ENCODE measurements at regions not wholly inside any gene's neighbourhood (a gene's known extent, or its start where the extent isn't known, plus 50 kb on each side); places are given as distances from the start of the nearest gene placed in this dataset.

- H3K4me3 ChIP-seq (ENCODE audit: low read depth in 1 of 3, low read length in 3 of 3): no peak overlapping the region
- H3K27me3 ChIP-seq (ENCODE audit: control insufficient read depth in 4 of 4, insufficient read depth in 4 of 4, low read length in 3 of 4): no peaks in the 10 kb centered on the region
- H3K36me3 ChIP-seq (ENCODE audit: control insufficient read depth in 4 of 4, insufficient read depth in 3 of 4, low read depth in 1 of 4, low read length in 3 of 4): no peaks in the 10 kb centered on the region
- no peak overlapping the region for H3K27ac ChIP-seq (ENCODE audit: low read depth in 1 of 2, low read length in 2 of 2)
- no peaks in the 10 kb centered on the region for H3K4me1 ChIP-seq (ENCODE audit: control insufficient read depth in 4 of 4, insufficient read depth in 4 of 4, low read length in 3 of 4)
- no peak for DNase-seq (ENCODE audit: low spot score)
- H3K9ac ChIP-seq (ENCODE audit: low read depth in 1 of 2, low read length in 2 of 2): no peak overlapping the region
- H3K9me3 ChIP-seq (ENCODE audit: control insufficient read depth in 4 of 4, low read length in 3 of 4): peaks cover 0 to 3% (median 1%) of the 10 kb centered on the region in 4 donors
- TF ChIP-seq RAD21 (IDR thresholded peaks at IDR 0.05) (no peak), SP1 (IDR thresholded peaks at IDR 0.05) (no peak), YY1 (IDR thresholded peaks at IDR 0.05) (no peak), MAX (IDR thresholded peaks at IDR 0.05) (no peak), HNF4A (conservative IDR thresholded peaks at IDR 0.05) (no peak), GABPA (IDR thresholded peaks at IDR 0.05 in 1 of 2, conservative IDR thresholded peaks at IDR 0.05 in 1 of 2) (no peak), NR2F2 (IDR thresholded peaks at IDR 0.05) (no peak)
- TF ChIP-seq, protein P1, sequence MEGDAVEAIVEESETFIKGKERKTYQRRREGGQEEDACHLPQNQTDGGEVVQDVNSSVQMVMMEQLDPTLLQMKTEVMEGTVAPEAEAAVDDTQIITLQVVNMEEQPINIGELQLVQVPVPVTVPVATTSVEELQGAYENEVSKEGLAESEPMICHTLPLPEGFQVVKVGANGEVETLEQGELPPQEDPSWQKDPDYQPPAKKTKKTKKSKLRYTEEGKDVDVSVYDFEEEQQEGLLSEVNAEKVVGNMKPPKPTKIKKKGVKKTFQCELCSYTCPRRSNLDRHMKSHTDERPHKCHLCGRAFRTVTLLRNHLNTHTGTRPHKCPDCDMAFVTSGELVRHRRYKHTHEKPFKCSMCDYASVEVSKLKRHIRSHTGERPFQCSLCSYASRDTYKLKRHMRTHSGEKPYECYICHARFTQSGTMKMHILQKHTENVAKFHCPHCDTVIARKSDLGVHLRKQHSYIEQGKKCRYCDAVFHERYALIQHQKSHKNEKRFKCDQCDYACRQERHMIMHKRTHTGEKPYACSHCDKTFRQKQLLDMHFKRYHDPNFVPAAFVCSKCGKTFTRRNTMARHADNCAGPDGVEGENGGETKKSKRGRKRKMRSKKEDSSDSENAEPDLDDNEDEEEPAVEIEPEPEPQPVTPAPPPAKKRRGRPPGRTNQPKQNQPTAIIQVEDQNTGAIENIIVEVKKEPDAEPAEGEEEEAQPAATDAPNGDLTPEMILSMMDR (IDR thresholded peaks at IDR 0.05; ENCODE audit: low read depth, low read length, missing input control): no peak
Observed at GRCh38 chr4:132955146-132955545, 193.9 kb upstream of the PCDH10 start.

GRCh38 chr4:132956962-132957361 lies 192.1 kb upstream of the PCDH10 start:
- H3K4me3 ChIP-seq (ENCODE audit: low read depth in 1 of 3, low read length in 3 of 3): no peak overlapping the region
- no peak overlapping the region for H3K27ac ChIP-seq (ENCODE audit: low read depth in 1 of 2, low read length in 2 of 2)
- no peaks in the 10 kb centered on the region for H3K36me3 ChIP-seq (ENCODE audit: control insufficient read depth in 4 of 4, insufficient read depth in 3 of 4, low read depth in 1 of 4, low read length in 3 of 4)
- TF ChIP-seq HNF4G (IDR thresholded peaks at IDR 0.05): no peak
- no peak for TF ChIP-seq HNF4A (conservative IDR thresholded peaks at IDR 0.05)
- no peak for TF ChIP-seq JUND (IDR thresholded peaks at IDR 0.05)
- no peak for TF ChIP-seq YY1 (IDR thresholded peaks at IDR 0.05)
- TF ChIP-seq FOXA1 (IDR thresholded peaks at IDR 0.05): no peak
- TF ChIP-seq RXRA (IDR thresholded peaks at IDR 0.05): no peak
- TF ChIP-seq EGR1 (IDR thresholded peaks at IDR 0.05; ENCODE audit: low read depth in 2 of 2): no peak
- TF ChIP-seq FOXA2 (IDR thresholded peaks at IDR 0.05): no peak
- no peak overlapping the region for H3K9ac ChIP-seq (ENCODE audit: low read depth in 1 of 2, low read length in 2 of 2)
- H3K27me3 ChIP-seq (ENCODE audit: control insufficient read depth in 4 of 4, insufficient read depth in 4 of 4, low read length in 3 of 4): no peaks in the 10 kb centered on the region
- 78% methylated on average over 2 of the region's 2 CpGs for WGBS
- peaks cover 0 to 3% (median 1%) of the 10 kb centered on the region in 4 donors for H3K9me3 ChIP-seq (ENCODE audit: control insufficient read depth in 4 of 4, low read length in 3 of 4)
- H3K4me1 ChIP-seq (ENCODE audit: control insufficient read depth in 4 of 4, insufficient read depth in 4 of 4, low read length in 3 of 4): no peaks in the 10 kb centered on the region
- no peak for DNase-seq (ENCODE audit: low spot score)

DNA sequence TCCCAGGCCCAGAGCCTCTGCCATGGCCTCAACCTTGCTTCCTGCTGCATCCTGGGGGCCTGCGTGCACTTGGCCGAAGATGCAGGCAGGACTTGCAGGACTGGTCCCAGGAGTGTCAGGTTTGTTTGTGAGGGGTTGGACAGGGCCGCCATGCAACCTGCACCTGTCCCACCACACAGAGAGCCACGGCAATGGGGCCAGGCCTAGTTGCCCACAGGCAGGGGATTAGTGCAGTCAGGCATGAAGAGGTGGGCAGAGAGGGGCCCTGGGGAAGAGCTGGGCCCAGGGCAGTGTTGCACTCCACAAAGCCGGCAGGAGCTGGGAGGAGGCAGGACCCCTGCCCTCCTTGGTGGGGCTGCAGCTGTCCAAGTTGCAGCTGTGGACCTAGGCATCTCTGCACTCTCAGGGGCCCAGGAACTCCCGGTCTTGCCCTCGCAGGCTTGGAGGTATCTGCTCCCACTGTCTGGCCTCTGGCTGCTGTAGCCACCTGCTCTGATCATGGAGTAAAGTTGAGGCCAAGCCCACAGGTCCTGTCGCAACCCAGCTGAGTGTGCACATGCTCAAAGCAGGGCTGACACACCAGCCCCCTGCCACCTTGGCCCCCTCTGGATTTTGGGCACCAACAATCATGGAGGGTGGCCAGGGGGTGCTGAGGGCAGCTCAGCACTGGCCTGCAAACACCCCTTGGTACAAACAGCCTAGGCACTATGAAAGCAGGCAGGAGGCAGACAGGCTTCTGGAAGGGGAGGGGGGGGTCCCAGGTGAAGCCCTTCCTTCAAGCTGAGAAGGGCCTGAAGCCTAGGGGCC lies 190.4 kb upstream of the PCDH10 start:
- H3K9me3 ChIP-seq (ENCODE audit: control insufficient read depth in 4 of 4, low read length in 3 of 4): peaks cover 0 to 3% (median 1%) of the 10 kb centered on the region in 4 donors
- H3K36me3 ChIP-seq (ENCODE audit: control insufficient read depth in 4 of 4, insufficient read depth in 3 of 4, low read depth in 1 of 4, low read length in 3 of 4): no peaks in the 10 kb centered on the region
- WGBS: 86% methylated on average over 8 of the region's 8 CpGs
- no peak overlapping the region for H3K9ac ChIP-seq (ENCODE audit: low read depth in 1 of 2, low read length in 2 of 2)
- no peaks in the 10 kb centered on the region for H3K27me3 ChIP-seq (ENCODE audit: control insufficient read depth in 4 of 4, insufficient read depth in 4 of 4, low read length in 3 of 4)
- no peaks in the 10 kb centered on the region for H3K4me1 ChIP-seq (ENCODE audit: control insufficient read depth in 4 of 4, insufficient read depth in 4 of 4, low read length in 3 of 4)
- TF ChIP-seq ATF3 (IDR thresholded peaks at IDR 0.05): no peak
- TF ChIP-seq YY1 (IDR thresholded peaks at IDR 0.05): no peak
- no peak for TF ChIP-seq GABPA (IDR thresholded peaks at IDR 0.05 in 1 of 2, conservative IDR thresholded peaks at IDR 0.05 in 1 of 2)
- no peak for TF ChIP-seq HNF4A (conservative IDR thresholded peaks at IDR 0.05)
- no peak for TF ChIP-seq SP1 (IDR thresholded peaks at IDR 0.05)
- no peak for TF ChIP-seq FOXA2 (IDR thresholded peaks at IDR 0.05)
- TF ChIP-seq EGR1 (IDR thresholded peaks at IDR 0.05; ENCODE audit: low read depth in 2 of 2): no peak
- TF ChIP-seq NR2F2 (IDR thresholded peaks at IDR 0.05): no peak
- no peak overlapping the region for H3K4me3 ChIP-seq (ENCODE audit: low read depth in 1 of 3, low read length in 3 of 3)
- no peak overlapping the region for H3K27ac ChIP-seq (ENCODE audit: low read depth in 1 of 2, low read length in 2 of 2)
- no peak for DNase-seq (ENCODE audit: low spot score)

Measured in liver (tissue), 8 donors.